ENCODE measurements at regions not wholly inside any gene's neighbourhood (a gene's known extent, or its start where the extent isn't known, plus 50 kb on each side); places are given as distances from the start of the nearest gene placed in this dataset.

GRCh38 chr2:129464631-129465030 lies 514.8 kb upstream of the RAB6C start:
- TF ChIP-seq CTCF (IDR thresholded peaks at IDR 0.05), result no peak
- TF ChIP-seq MAX (CRISPR knock-in tag; IDR thresholded peaks at IDR 0.05), result no peak
- no peak for TF ChIP-seq TEAD4 (CRISPR knock-in tag; IDR thresholded peaks at IDR 0.05)
- TF ChIP-seq TP53 (CRISPR knock-in tag; IDR thresholded peaks at IDR 0.05), result no peak
- no peak for TF ChIP-seq ESRRA (CRISPR knock-in tag; IDR thresholded peaks at IDR 0.05; ENCODE audit: borderline replicate concordance)
- no peak for TF ChIP-seq SP1 (CRISPR knock-in tag; conservative IDR thresholded peaks at IDR 0.05)
- TF ChIP-seq NR1H2 (CRISPR knock-in tag; IDR thresholded peaks at IDR 0.05), result no peak
- no peak for TF ChIP-seq IRF2 (CRISPR knock-in tag; IDR thresholded peaks at IDR 0.05; ENCODE audit: borderline replicate concordance, low read depth)
- no peak for TF ChIP-seq ETV6 (CRISPR knock-in tag; IDR thresholded peaks at IDR 0.05)
- TF ChIP-seq FOXJ3 (CRISPR knock-in tag; IDR thresholded peaks at IDR 0.05; ENCODE audit: borderline replicate concordance), result no peak
- TF ChIP-seq ZNF121 (CRISPR knock-in tag; IDR thresholded peaks at IDR 0.05), result no peak
